HEK293 (cell line): ENCODE measurements at regions not wholly inside any gene's neighbourhood (a gene's known extent, or its start where the extent isn't known, plus 50 kb on each side); places are given as distances from the start of the nearest gene placed in this dataset.

Experiments used
- CTCF ChIA-PET: fragments of 350-600 bp; formaldehyde crosslinking; extraction: SDS; loops from one replicate; lab custom pipeline; 2021; ENCODE audit warnings: antibody characterized with exemption; lab: Yijun Ruan, JAX
- POLR2A ChIA-PET: fragments of 300-600 bp; formaldehyde crosslinking; extraction: SDS; loops from one replicate; lab custom pipeline; 2020; ENCODE audit warnings: antibody characterized with exemption, inconsistent platforms; lab: Yijun Ruan, JAX
- H3K27ac ChIP-seq: fragments of 200-500 bp; sonication (Bioruptor generic); 2 replicates; pipeline ENCODE4 v1.5.1; 2014; ENCODE audit warnings: low read depth, low read length, control low read depth, inconsistent platforms; ENCODE audit errors: extremely low read depth
- H3K36me3 ChIP-seq, 2 experiments: fragments of 200-500 bp in 1 of 2; sonication (Bioruptor generic) in 1 of 2; 1 replicate in 1 of 2; 2 replicates in 1 of 2; pipeline ENCODE4 v1.5.1; 2014 to 2017; ENCODE audit warnings: inconsistent platforms in 2 of 2, low read length in 2 of 2; ENCODE audit not compliant: control insufficient read depth in 2 of 2, insufficient read depth in 1 of 2
- H3K4me1 ChIP-seq: fragments of 200-500 bp; sonication (Bioruptor generic); 2 replicates; pipeline ENCODE4 v1.5.1; 2014; ENCODE audit warnings: mild to moderate bottlenecking, low read length, inconsistent platforms; ENCODE audit not compliant: control insufficient read depth, insufficient read depth
- H3K4me3 ChIP-seq: 2 replicates; pipeline ENCODE4 v1.5.1; 2011; ENCODE audit warnings: low read depth, mild to moderate bottlenecking, control low read depth, low read length, moderate library complexity
- H3K9me3 ChIP-seq: fragments of 200-500 bp; sonication (Bioruptor generic); 2 replicates; pipeline ENCODE4 v1.5.1; 2014; ENCODE audit warnings: low read depth, low read length, inconsistent platforms; ENCODE audit not compliant: control insufficient read depth, insufficient read depth
- EGR2 ChIP-seq: fragments of 450-650 bp; formaldehyde crosslinking; IDR thresholded peaks from 2 replicates; pipeline ENCODE4 v1.5.1; 2016; ENCODE audit warnings: low read depth, missing biosample characterization, missing genetic modification characterization
- GLI4 ChIP-seq: fragments of 450-650 bp; formaldehyde crosslinking; IDR thresholded peaks from 2 replicates; pipeline ENCODE4 v1.5.1; 2016; ENCODE audit warnings: missing biosample characterization, missing genetic modification characterization
- INSM2 ChIP-seq: fragments of 450-650 bp; formaldehyde crosslinking; IDR thresholded peaks from 2 replicates; pipeline ENCODE4 v1.5.1; 2016; ENCODE audit warnings: missing biosample characterization, missing genetic modification characterization
- KLF17 ChIP-seq: fragments of 450-650 bp; formaldehyde crosslinking; IDR thresholded peaks from 2 replicates; pipeline ENCODE4 v1.5.1; 2016; ENCODE audit warnings: missing biosample characterization, missing genetic modification characterization
- KLF9 ChIP-seq: fragments of 450-650 bp; formaldehyde crosslinking; IDR thresholded peaks from 2 replicates; pipeline ENCODE4 v1.5.1; 2016; ENCODE audit warnings: missing biosample characterization, missing genetic modification characterization, low read depth
- SP7 ChIP-seq: fragments of 450-650 bp; formaldehyde crosslinking; IDR thresholded peaks from 2 replicates; pipeline ENCODE4 v1.5.1; 2016; ENCODE audit warnings: missing biosample characterization, missing genetic modification characterization
- TCF7L2 ChIP-seq: IDR thresholded peaks from 2 replicates; pipeline ENCODE4 v1.6.1; 2011; ENCODE audit warnings: low read depth, mild to moderate bottlenecking, inconsistent platforms, low read length, moderate library complexity, borderline replicate concordance
- TSHZ1 ChIP-seq: fragments of 450-650 bp; formaldehyde crosslinking; IDR thresholded peaks from 2 replicates; pipeline ENCODE4 v1.5.1; 2016; ENCODE audit warnings: missing biosample characterization, missing genetic modification characterization, borderline replicate concordance
- ZBTB20 ChIP-seq: fragments of 450-650 bp; formaldehyde crosslinking; IDR thresholded peaks from 2 replicates; pipeline ENCODE4 v1.5.1; 2016; ENCODE audit warnings: missing biosample characterization, missing genetic modification characterization
- ZBTB21 ChIP-seq: fragments of 450-650 bp; formaldehyde crosslinking; IDR thresholded peaks from 2 replicates; pipeline ENCODE4 v1.5.1; 2017; ENCODE audit warnings: missing biosample characterization, missing genetic modification characterization
- ZBTB8A ChIP-seq: fragments of 450-650 bp; formaldehyde crosslinking; IDR thresholded peaks from 2 replicates; pipeline ENCODE4 v1.5.1; 2016; ENCODE audit warnings: missing biosample characterization, missing genetic modification characterization
- ZNF169 ChIP-seq: fragments of 450-650 bp; formaldehyde crosslinking; IDR thresholded peaks from 2 replicates; pipeline ENCODE4 v1.5.1; 2016; ENCODE audit warnings: missing biosample characterization, missing genetic modification characterization
- ZNF175 ChIP-seq: fragments of 450-650 bp; formaldehyde crosslinking; IDR thresholded peaks from 2 replicates; pipeline ENCODE4 v1.5.1; 2016; ENCODE audit warnings: missing biosample characterization, missing genetic modification characterization
- ZNF26 ChIP-seq: fragments of 450-650 bp; formaldehyde crosslinking; IDR thresholded peaks from 2 replicates; pipeline ENCODE4 v1.5.1; 2016; ENCODE audit warnings: missing biosample characterization, missing genetic modification characterization
- ZNF280D ChIP-seq: fragments of 450-650 bp; formaldehyde crosslinking; IDR thresholded peaks from 2 replicates; pipeline ENCODE4 v1.5.1; 2016; ENCODE audit warnings: missing biosample characterization, missing genetic modification characterization
- ZNF292 ChIP-seq: fragments of 450-650 bp; formaldehyde crosslinking; IDR thresholded peaks from 2 replicates; pipeline ENCODE4 v1.5.1; 2016; ENCODE audit warnings: low read depth, missing biosample characterization, missing genetic modification characterization, borderline replicate concordance
- ZNF488 ChIP-seq: fragments of 450-650 bp; formaldehyde crosslinking; IDR thresholded peaks from 2 replicates; pipeline ENCODE4 v1.5.1; 2016; ENCODE audit warnings: missing biosample characterization, missing genetic modification characterization
- ZNF654 ChIP-seq: fragments of 450-650 bp; formaldehyde crosslinking; IDR thresholded peaks from 2 replicates; pipeline ENCODE4 v1.5.1; 2016; ENCODE audit warnings: low read depth, missing biosample characterization, missing genetic modification characterization
- ZNF792 ChIP-seq: fragments of 450-650 bp; formaldehyde crosslinking; IDR thresholded peaks from 2 replicates; pipeline ENCODE4 v1.5.1; 2016; ENCODE audit warnings: missing biosample characterization, missing genetic modification characterization

GRCh38 chr21:41593051-41593759, 85.2 kb upstream of the TMPRSS2 start (continued):
- no peak for TF ChIP-seq ZNF654 (tag by site-specific recombination)
- TF ChIP-seq ZNF26, result no peak
- TF ChIP-seq ZNF488, result no peak
- TF ChIP-seq TSHZ1 (tag by site-specific recombination), result no peak
- no peak for TF ChIP-seq ZNF292 (tag by site-specific recombination)

GRCh38 chr21:41589620-41590175, 81.7 kb upstream of the TMPRSS2 start:
- Histone ChIP-seq H3K27ac (no peak overlapping the region), H3K4me1 (no peaks in the 10 kb centered on the region; the same call in 1 of the 2 replicates), H3K36me3 (no peaks in the 10 kb centered on the region; a peak in 1 of 3 replicates), H3K9me3 (no peaks in the 10 kb centered on the region), H3K4me3 (no peak overlapping the region)
- TF ChIP-seq KLF9 (tag by site-specific recombination), result no peak
- no peak for TF ChIP-seq ZBTB21 (tag by site-specific recombination)
- no peak for TF ChIP-seq ZBTB20 (tag by site-specific recombination)
- TF ChIP-seq INSM2, result no peak
- no peak for TF ChIP-seq ZBTB8A (tag by site-specific recombination)
- TF ChIP-seq SP7 (tag by site-specific recombination), result no peak
- no peak for TF ChIP-seq GLI4
- ChIA-PET CTCF (interaction anchor here (0.6 to 1.5 kb wide), 4 partner anchors 9 to 234 kb away, joined by 3 to 5 read pairs (median 4); no protein-coding TSS in a partner anchor), POLR2A (no interaction called here)

- Histone ChIP-seq H3K9me3 (no peaks in the 10 kb centered on the region), H3K4me3 (no peak overlapping the region), H3K4me1 (no peaks in the 10 kb centered on the region; the same call in 1 of the 2 replicates), H3K36me3 (no peaks in the 10 kb centered on the region; a peak in 1 of 3 replicates), H3K27ac (no peak overlapping the region)
- ChIA-PET CTCF (interaction anchor here (0.6 to 1.5 kb wide), 3 partner anchors 12 to 23 kb away, joined by 3 to 4 read pairs (median 4); no protein-coding TSS in a partner anchor), POLR2A (no interaction called here)
- TF ChIP-seq KLF17 (tag by site-specific recombination) (no peak), ZNF169 (tag by site-specific recombination) (no peak), ZNF792 (tag by site-specific recombination) (no peak), TCF7L2 (no peak), ZNF280D (tag by site-specific recombination) (no peak), ZNF175 (tag by site-specific recombination) (no peak), EGR2 (tag by site-specific recombination) (no peak)
These were observed 81.2 kb upstream of the TMPRSS2 start for GRCh38 chr21:41589131-41589530.
